ENCODE measurements at regions not wholly inside any gene's neighbourhood (a gene's known extent, or its start where the extent isn't known, plus 50 kb on each side); places are given as distances from the start of the nearest gene placed in this dataset.

DNA sequence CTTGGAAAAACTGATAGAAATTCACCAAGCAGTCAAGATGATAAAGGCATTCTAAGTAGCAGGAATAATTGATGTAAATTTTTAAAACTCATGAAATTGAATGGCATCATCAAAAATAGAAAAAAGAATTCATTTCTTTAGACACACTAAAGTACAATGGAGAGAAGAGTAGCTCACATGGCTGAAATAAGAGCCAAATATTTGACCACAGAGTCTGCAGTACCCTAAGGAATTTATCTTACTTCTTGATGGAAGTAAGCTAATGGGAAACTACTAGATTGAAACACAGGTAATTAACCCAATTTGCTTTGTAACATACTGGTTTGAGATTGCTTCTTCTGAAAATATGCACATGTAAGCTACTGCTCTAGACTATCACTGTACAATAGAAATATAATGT, 70.8 kb upstream of the GPM6A start:
- TF ChIP-seq EZH2 (optimal IDR thresholded peaks at IDR 0.05; ENCODE audit: low read depth, low read length), result no peak
- TF ChIP-seq, protein P1, sequence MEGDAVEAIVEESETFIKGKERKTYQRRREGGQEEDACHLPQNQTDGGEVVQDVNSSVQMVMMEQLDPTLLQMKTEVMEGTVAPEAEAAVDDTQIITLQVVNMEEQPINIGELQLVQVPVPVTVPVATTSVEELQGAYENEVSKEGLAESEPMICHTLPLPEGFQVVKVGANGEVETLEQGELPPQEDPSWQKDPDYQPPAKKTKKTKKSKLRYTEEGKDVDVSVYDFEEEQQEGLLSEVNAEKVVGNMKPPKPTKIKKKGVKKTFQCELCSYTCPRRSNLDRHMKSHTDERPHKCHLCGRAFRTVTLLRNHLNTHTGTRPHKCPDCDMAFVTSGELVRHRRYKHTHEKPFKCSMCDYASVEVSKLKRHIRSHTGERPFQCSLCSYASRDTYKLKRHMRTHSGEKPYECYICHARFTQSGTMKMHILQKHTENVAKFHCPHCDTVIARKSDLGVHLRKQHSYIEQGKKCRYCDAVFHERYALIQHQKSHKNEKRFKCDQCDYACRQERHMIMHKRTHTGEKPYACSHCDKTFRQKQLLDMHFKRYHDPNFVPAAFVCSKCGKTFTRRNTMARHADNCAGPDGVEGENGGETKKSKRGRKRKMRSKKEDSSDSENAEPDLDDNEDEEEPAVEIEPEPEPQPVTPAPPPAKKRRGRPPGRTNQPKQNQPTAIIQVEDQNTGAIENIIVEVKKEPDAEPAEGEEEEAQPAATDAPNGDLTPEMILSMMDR (IDR thresholded peaks at IDR 0.05; ENCODE audit: low read length), result no peak
- TF ChIP-seq EZH2phosphoT487 (IDR thresholded peaks at IDR 0.05; ENCODE audit: low read length), result no peak

Data from MM.1S (cell line).